H1 (cell line): ENCODE measurements at regions not wholly inside any gene's neighbourhood (a gene's known extent, or its start where the extent isn't known, plus 50 kb on each side); places are given as distances from the start of the nearest gene placed in this dataset.

Experiments used
- KDM1A ChIP-seq: fragments of 200-600, 300-600 bp; sonication (generic); IDR thresholded peaks from 2 replicates; pipeline ENCODE4 v1.7.1; 2016; ENCODE audit warnings: mild to moderate bottlenecking, low read length, borderline replicate concordance
- POLR2AphosphoS5 ChIP-seq: IDR thresholded peaks from 2 replicates; pipeline ENCODE4 v1.6.1; 2011; ENCODE audit warnings: low read depth, low read length
- RAD21 ChIP-seq, 2 experiments: IDR thresholded peaks in 1 of 2; conservative IDR thresholded peaks in 1 of 2; 2 replicates each; pipeline ENCODE4 v1.6.1; 2011; ENCODE audit warnings: low read depth in 2 of 2, low read length in 2 of 2, improper control_type of control experiment in 1 of 2, inconsistent platforms in 1 of 2, mild to moderate bottlenecking in 1 of 2, moderate library complexity in 1 of 2
- SP1 ChIP-seq: IDR thresholded peaks from 2 replicates; pipeline ENCODE4 v1.6.1; 2011; ENCODE audit warnings: low read depth, low read length
- TF ChIP-seq, protein P1 (sequence below), 3 experiments: IDR thresholded peaks; 1 replicate in 2 of 3; 2 replicates in 1 of 3; pipeline versions ENCODE4 v1.5.1 to v1.6.1; 2011; ENCODE audit warnings: low read length in 3 of 3, mild to moderate bottlenecking in 3 of 3, inconsistent platforms in 2 of 3, low read depth in 1 of 3, moderate library complexity in 1 of 3; ENCODE audit not compliant: insufficient read depth in 1 of 3; ENCODE audit errors: control extremely low read depth in 1 of 3

DNA sequence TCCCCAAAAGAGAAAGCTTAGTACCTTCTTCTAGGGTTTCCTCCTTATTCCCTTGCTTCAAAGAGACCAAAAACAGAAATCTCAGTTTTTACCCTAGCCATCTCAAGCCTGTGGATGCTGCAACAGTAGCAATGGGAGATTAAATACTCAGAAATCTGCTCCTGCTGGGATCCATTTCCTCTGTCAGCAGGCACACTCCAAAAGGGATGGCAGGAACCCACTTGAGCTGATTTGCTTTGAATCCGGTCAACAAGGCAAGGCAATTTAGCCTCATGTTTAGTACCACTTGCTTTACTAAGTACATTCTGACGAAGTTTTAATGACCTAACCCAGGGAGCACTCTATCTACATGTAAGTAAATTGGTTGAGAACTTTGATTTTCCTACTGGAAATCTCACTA is 590.0 kb upstream of the ADAMTS9 start:
- TF ChIP-seq KDM1A, result no peak
- TF ChIP-seq, protein P1, sequence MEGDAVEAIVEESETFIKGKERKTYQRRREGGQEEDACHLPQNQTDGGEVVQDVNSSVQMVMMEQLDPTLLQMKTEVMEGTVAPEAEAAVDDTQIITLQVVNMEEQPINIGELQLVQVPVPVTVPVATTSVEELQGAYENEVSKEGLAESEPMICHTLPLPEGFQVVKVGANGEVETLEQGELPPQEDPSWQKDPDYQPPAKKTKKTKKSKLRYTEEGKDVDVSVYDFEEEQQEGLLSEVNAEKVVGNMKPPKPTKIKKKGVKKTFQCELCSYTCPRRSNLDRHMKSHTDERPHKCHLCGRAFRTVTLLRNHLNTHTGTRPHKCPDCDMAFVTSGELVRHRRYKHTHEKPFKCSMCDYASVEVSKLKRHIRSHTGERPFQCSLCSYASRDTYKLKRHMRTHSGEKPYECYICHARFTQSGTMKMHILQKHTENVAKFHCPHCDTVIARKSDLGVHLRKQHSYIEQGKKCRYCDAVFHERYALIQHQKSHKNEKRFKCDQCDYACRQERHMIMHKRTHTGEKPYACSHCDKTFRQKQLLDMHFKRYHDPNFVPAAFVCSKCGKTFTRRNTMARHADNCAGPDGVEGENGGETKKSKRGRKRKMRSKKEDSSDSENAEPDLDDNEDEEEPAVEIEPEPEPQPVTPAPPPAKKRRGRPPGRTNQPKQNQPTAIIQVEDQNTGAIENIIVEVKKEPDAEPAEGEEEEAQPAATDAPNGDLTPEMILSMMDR (IDR thresholded peaks at IDR 0.05; ENCODE audit: control extremely low read depth in 1 of 3, insufficient read depth in 1 of 3, low read depth in 1 of 3, low read length in 3 of 3), result no peak
- no peak for TF ChIP-seq RAD21 (IDR thresholded peaks at IDR 0.05 in 1 of 2, conservative IDR thresholded peaks at IDR 0.05 in 1 of 2; ENCODE audit: low read depth in 2 of 2, low read length in 2 of 2)
- no peak for TF ChIP-seq SP1
- no peak for TF ChIP-seq POLR2AphosphoS5
